ENCODE measurements at regions not wholly inside any gene's neighbourhood (a gene's known extent, or its start where the extent isn't known, plus 50 kb on each side); places are given as distances from the start of the nearest gene placed in this dataset.

DNA sequence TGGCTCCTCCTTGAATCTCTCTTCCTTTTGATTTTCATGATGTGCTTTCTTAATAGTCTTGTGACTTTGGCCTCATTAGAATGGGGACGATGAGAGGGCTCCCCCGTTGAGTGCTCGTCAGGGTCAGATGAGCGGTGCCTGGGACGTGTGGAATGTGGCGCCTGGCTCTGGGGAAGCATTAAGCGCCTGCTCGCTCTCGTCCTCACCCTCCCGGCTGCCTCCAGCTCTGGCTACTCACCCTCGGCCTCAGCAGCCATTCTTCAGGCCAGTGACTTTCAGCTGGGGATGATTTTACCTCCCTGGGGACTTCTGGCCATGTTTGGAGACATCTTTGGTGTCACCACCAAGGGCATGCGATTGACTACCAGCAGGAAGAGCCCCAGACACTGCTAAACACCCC, 69.7 kb downstream of the RPS6KA4 start:
- no peaks in the 10 kb centered on the region for H3K9me3 ChIP-seq (replicated peaks; ENCODE audit: insufficient read depth, low read length)
- H3K36me3 ChIP-seq (replicated peaks; ENCODE audit: insufficient read depth, low read length), result no peaks in the 10 kb centered on the region
- no peak overlapping the region for H3K27ac ChIP-seq (ENCODE audit: low read length)
- H3F3A ChIP-seq (ENCODE audit: insufficient read depth, low read length), result no peaks in the 10 kb centered on the region
- no peak overlapping the region for H3K4me2 ChIP-seq (ENCODE audit: low read depth, low read length)
- DNase-seq, result no peak
- H3K9me2 ChIP-seq (replicated peaks; ENCODE audit: insufficient read depth, low read length), result no peaks in the 10 kb centered on the region
- H4K20me1 ChIP-seq (ENCODE audit: insufficient read depth, low read length), result no peaks in the 10 kb centered on the region
- no peak overlapping the region for H3K9ac ChIP-seq (ENCODE audit: low read length)
- H3K27me3 ChIP-seq (replicated peaks; ENCODE audit: insufficient read depth, low read length), result peaks cover 75% of the 10 kb centered on the region
- no peak overlapping the region for H3K4me3 ChIP-seq (ENCODE audit: low read length)
- no peak overlapping the region for H2AFZ ChIP-seq (ENCODE audit: low read length)
- H3K79me2 ChIP-seq (ENCODE audit: low read length), result no peaks in the 10 kb centered on the region
- H3K4me1 ChIP-seq (ENCODE audit: low read length), result no peaks in the 10 kb centered on the region
- TF ChIP-seq EZH2 (optimal IDR thresholded peaks at IDR 0.05; ENCODE audit: low read depth, low read length) (no peak), EZH2phosphoT487 (IDR thresholded peaks at IDR 0.05; ENCODE audit: low read length) (no peak)
- TF ChIP-seq, protein P1, sequence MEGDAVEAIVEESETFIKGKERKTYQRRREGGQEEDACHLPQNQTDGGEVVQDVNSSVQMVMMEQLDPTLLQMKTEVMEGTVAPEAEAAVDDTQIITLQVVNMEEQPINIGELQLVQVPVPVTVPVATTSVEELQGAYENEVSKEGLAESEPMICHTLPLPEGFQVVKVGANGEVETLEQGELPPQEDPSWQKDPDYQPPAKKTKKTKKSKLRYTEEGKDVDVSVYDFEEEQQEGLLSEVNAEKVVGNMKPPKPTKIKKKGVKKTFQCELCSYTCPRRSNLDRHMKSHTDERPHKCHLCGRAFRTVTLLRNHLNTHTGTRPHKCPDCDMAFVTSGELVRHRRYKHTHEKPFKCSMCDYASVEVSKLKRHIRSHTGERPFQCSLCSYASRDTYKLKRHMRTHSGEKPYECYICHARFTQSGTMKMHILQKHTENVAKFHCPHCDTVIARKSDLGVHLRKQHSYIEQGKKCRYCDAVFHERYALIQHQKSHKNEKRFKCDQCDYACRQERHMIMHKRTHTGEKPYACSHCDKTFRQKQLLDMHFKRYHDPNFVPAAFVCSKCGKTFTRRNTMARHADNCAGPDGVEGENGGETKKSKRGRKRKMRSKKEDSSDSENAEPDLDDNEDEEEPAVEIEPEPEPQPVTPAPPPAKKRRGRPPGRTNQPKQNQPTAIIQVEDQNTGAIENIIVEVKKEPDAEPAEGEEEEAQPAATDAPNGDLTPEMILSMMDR (IDR thresholded peaks at IDR 0.05; ENCODE audit: low read length), result no peak

DNA sequence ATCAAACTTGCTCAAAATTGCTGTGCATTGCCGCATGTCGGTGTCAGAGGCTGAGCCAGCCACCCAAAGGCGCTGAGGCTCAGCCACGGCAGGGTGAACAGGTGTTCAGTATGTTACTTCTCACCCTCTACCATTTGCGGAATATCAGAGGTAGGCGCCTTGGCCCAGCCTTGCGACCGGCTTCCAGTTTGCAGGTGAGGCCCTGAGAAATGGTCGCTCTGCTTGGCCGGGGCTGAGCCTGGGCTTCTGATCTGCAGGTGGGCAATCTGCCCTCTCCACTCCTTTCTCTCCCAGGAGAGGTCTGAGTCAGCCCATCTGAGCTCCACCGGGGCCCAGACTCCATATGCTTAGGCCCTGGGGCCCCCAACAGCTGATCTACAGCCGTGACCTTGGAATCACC, 71.0 kb downstream of the RPS6KA4 start:
- H3K27me3 ChIP-seq (replicated peaks; ENCODE audit: insufficient read depth, low read length), result peaks cover 81% of the 10 kb centered on the region
- H2AFZ ChIP-seq (ENCODE audit: low read length), result no peak overlapping the region
- no peaks in the 10 kb centered on the region for H3K9me3 ChIP-seq (replicated peaks; ENCODE audit: insufficient read depth, low read length)
- no peak overlapping the region for H3K27ac ChIP-seq (ENCODE audit: low read length)
- DNase-seq, result no peak
- H3K4me2 ChIP-seq (ENCODE audit: low read depth, low read length), result no peak overlapping the region
- no peaks in the 10 kb centered on the region for H4K20me1 ChIP-seq (ENCODE audit: insufficient read depth, low read length)
- no peaks in the 10 kb centered on the region for H3K79me2 ChIP-seq (ENCODE audit: low read length)
- TF ChIP-seq EZH2phosphoT487 (IDR thresholded peaks at IDR 0.05; ENCODE audit: low read length) (no peak), EZH2 (optimal IDR thresholded peaks at IDR 0.05; ENCODE audit: low read depth, low read length) (no peak)
- TF ChIP-seq, protein P1 (IDR thresholded peaks at IDR 0.05; ENCODE audit: low read length), result no peak
- H3K4me1 ChIP-seq (ENCODE audit: low read length), result no peaks in the 10 kb centered on the region
- H3F3A ChIP-seq (ENCODE audit: insufficient read depth, low read length), result no peaks in the 10 kb centered on the region
- H3K9me2 ChIP-seq (replicated peaks; ENCODE audit: insufficient read depth, low read length), result no peaks in the 10 kb centered on the region
- no peaks in the 10 kb centered on the region for H3K36me3 ChIP-seq (replicated peaks; ENCODE audit: insufficient read depth, low read length)
- no peak overlapping the region for H3K9ac ChIP-seq (ENCODE audit: low read length)
- no peak overlapping the region for H3K4me3 ChIP-seq (ENCODE audit: low read length)

DNA sequence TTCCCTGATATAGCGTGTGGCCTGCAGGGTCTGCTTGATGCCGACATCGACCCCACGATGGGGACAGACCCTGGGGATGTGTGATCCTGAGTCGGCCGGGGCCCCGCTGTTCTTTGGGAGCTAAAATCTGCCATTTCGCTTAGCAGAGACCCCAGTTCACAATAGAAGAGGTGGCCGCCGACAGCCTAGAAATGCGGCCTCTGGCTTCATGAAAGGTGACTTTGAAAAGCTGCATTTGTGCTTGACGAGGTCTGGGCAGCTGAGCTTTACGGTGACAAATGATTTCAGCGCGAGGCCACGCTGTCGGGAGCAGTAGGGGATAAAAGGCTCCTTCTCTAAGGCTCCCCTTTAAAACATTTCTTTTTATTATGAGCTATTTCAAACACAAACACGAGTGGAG, 71.7 kb downstream of the RPS6KA4 start:
- no peaks in the 10 kb centered on the region for H3K9me3 ChIP-seq (replicated peaks; ENCODE audit: insufficient read depth, low read length)
- H3K9ac ChIP-seq (ENCODE audit: low read length), result no peak overlapping the region
- no peak overlapping the region for H3K4me3 ChIP-seq (ENCODE audit: low read length)
- no peaks in the 10 kb centered on the region for H3K36me3 ChIP-seq (replicated peaks; ENCODE audit: insufficient read depth, low read length)
- H3K9me2 ChIP-seq (replicated peaks; ENCODE audit: insufficient read depth, low read length), result no peaks in the 10 kb centered on the region
- H2AFZ ChIP-seq (ENCODE audit: low read length), result no peak overlapping the region
- no peak for TF ChIP-seq EZH2 (optimal IDR thresholded peaks at IDR 0.05; ENCODE audit: low read depth, low read length)
- TF ChIP-seq, protein P1 (IDR thresholded peaks at IDR 0.05; ENCODE audit: low read length), result no peak
- H3K4me1 ChIP-seq (ENCODE audit: low read length), result no peaks in the 10 kb centered on the region
- no peak for DNase-seq
- H4K20me1 ChIP-seq (ENCODE audit: insufficient read depth, low read length), result no peaks in the 10 kb centered on the region
- H3F3A ChIP-seq (ENCODE audit: insufficient read depth, low read length), result no peaks in the 10 kb centered on the region
- H3K27me3 ChIP-seq (replicated peaks; ENCODE audit: insufficient read depth, low read length), result peaks cover 82% of the 10 kb centered on the region
- no peaks in the 10 kb centered on the region for H3K79me2 ChIP-seq (ENCODE audit: low read length)
- no peak overlapping the region for H3K4me2 ChIP-seq (ENCODE audit: low read depth, low read length)
- H3K27ac ChIP-seq (ENCODE audit: low read length), result no peak overlapping the region

All from MM.1S (cell line).